GM19397 (cell line): ENCODE measurements at regions not wholly inside any gene's neighbourhood (a gene's known extent, or its start where the extent isn't known, plus 50 kb on each side); places are given as distances from the start of the nearest gene placed in this dataset.

Source experiments
- ATAC-seq: cut with Tn5 transposase; IDR thresholded peaks from one replicate; pipeline ENCODE4 v1.9.1; 2021; ENCODE audit warnings: mild to moderate bottlenecking, moderate library complexity; ENCODE audit not compliant: unreplicated experiment

- no peak for ATAC-seq
Measured at GRCh38 chr6:84422380-84422968, 195.0 kb upstream of the CEP162 start.

- ATAC-seq: no peak
Measured at GRCh38 chr6:84421031-84421430, 193.6 kb upstream of the CEP162 start.

GRCh38 chr6:84417260-84417659 lies 189.8 kb upstream of the CEP162 start:
- ATAC-seq: no peak

GRCh38 chr6:84416043-84416657 lies 188.7 kb upstream of the CEP162 start:
- ATAC-seq: no peak

GRCh38 chr6:84415517-84415916 lies 188.1 kb upstream of the CEP162 start:
- no peak for ATAC-seq

- ATAC-seq: no peak
Measured at GRCh38 chr6:84415068-84415467, 187.6 kb upstream of the CEP162 start.

- no peak for ATAC-seq
Measured at GRCh38 chr6:84414531-84414930, 187.1 kb upstream of the CEP162 start.

GRCh38 chr6:84411060-84411629 lies 183.7 kb upstream of the CEP162 start:
- ATAC-seq: no peak

GRCh38 chr6:84409911-84410310 lies 182.5 kb upstream of the CEP162 start:
- ATAC-seq: no peak

- no peak for ATAC-seq
Measured at GRCh38 chr6:84408028-84408427, 180.6 kb upstream of the CEP162 start.

- no peak for ATAC-seq
Measured at GRCh38 chr6:84403545-84403944, 176.1 kb upstream of the CEP162 start.

GRCh38 chr6:84399003-84399402 lies 171.6 kb upstream of the CEP162 start:
- no peak for ATAC-seq

- ATAC-seq: no peak
Measured at GRCh38 chr6:84392261-84392660, 164.8 kb upstream of the CEP162 start.

- no peak for ATAC-seq
Measured at GRCh38 chr6:84390851-84391250, 163.4 kb upstream of the CEP162 start.

GRCh38 chr6:84390334-84390733 lies 162.9 kb upstream of the CEP162 start:
- ATAC-seq: no peak

GRCh38 chr6:84379142-84379541 lies 151.7 kb upstream of the CEP162 start:
- ATAC-seq: no peak

GRCh38 chr6:84372290-84372689 lies 144.8 kb upstream of the CEP162 start:
- ATAC-seq: no peak

GRCh38 chr6:84371681-84372080 lies 144.2 kb upstream of the CEP162 start:
- ATAC-seq: no peak

- ATAC-seq: no peak
Measured at GRCh38 chr6:84362193-84362821, 134.9 kb upstream of the CEP162 start.

GRCh38 chr6:84361372-84362192 lies 134.1 kb upstream of the CEP162 start:
- no peak for ATAC-seq

GRCh38 chr6:84360039-84360438 lies 132.6 kb upstream of the CEP162 start:
- ATAC-seq: no peak
